ENCODE measurements at regions not wholly inside any gene's neighbourhood (a gene's known extent, or its start where the extent isn't known, plus 50 kb on each side); places are given as distances from the start of the nearest gene placed in this dataset.

DNA sequence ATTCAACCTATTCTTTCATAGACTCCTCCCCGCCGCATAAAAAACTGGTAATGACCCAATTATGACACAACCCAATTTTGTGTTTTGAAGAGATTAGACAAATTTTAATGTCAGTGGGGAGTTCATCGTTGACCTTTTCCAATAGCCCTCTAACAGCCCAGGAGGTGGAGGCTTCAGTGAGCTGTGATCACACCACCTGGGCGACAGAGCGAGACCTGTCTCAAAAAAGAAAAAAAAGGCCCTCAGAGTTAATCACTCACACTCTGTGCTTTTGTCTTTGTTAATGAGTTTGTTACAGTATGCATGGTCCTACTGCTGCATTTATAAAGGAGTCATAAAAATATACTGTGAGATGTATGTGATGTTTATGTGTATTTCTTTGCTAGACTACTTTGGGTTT is 510.6 kb downstream of the CPS1 start:
- DNase-seq (ENCODE audit: low read depth, low spot score) = no peak

DNA sequence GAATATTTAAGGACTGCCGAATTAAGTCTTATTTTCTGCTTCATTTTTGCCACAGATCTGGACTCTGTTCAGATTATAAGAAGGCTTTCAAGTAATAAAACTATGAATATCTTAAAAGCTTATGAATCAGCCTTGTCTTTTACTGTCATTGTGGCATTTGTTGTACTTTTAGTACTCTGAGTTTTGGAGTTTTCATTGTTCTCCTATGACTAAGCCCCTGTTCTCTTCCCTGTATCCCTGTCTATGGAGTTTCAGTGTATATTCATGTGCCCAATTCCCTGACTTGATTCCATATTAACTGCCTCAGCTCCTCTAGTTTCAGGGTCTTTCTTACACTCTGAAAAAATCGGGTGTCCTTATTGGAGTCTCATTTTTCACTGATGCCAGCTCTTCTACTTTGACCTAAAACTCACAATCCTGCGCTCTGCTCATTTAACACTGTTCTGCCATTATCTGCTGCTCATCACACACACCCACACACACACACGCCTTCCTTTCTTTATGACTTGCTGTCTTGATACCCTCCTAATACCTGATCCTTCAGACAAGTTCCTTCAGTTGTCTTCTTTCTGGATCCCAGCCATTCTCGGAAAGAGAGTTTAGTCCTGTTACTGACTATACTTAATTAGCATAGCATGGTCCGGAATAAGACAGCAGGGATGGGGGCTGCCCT is 511.8 kb downstream of the CPS1 start:
- DNase-seq (ENCODE audit: low read depth, low spot score) = no peak

- DNase-seq (ENCODE audit: low read depth, low spot score) = no peak
Observed at GRCh38 chr2:211070547-211070946, 514.1 kb downstream of the CPS1 start.

DNA sequence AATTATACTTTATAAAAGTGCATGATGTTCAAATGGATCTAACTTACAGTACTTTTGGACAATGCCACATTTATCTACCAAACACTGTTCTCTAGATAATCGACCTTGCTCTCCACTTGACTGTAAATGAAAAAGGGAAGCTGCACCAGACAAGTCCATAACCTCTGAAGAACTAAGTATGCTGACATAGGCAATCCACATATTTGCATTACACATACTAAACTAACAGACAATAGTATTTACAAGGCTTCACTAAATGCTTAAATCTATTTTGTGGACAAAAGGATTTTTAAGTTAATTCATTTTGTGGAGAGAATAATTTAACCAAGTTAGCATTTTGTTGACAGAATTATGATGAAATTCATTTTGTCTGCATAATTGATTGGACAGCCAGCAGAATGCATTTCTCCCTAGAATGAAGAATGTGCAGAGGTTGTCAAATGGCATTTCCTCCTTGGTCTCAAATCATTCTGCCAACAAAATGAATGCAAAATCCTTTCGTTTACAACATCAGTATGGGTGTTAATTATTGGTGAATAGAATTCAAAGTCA is 520.9 kb downstream of the CPS1 start:
- no peak for DNase-seq (ENCODE audit: low read depth, low spot score)

GRCh38 chr2:211084352-211084751 is 528.0 kb downstream of the CPS1 start:
- no peak for DNase-seq (ENCODE audit: low read depth, low spot score)

DNA sequence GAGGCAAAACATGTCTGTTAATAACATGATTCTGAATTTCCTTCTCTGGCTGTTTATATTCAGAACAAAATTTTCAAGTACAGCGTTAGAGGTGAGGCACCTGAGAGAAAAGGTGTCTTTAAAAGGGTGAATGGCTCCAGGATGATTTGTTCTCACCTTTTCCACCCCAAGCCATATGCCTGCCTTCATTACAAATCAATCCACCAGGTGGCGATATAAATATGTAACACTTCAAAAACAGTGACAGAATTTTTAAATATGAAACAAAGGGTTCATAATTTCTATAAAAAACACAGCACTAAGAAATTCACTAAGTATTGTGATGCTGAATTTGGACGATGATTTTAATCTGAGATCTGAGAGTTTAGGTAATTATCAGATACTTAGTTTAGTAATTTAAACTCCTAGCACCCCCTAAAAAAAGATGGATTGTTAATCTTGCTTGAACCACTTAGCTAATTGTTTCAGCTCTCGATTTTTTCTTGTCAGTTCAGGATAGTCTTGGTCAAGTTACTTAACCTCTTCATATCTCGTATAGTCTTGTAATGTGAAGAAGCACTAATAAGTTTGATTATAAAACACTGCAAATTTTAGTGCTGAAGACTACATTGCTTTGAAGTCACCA is 528.8 kb downstream of the CPS1 start:
- peak; percentile 53 for DNase-seq (ENCODE audit: low read depth, low spot score)

GRCh38 chr2:211086049-211086448 is 529.6 kb downstream of the CPS1 start:
- DNase-seq (ENCODE audit: low read depth, low spot score) = no peak

DNA sequence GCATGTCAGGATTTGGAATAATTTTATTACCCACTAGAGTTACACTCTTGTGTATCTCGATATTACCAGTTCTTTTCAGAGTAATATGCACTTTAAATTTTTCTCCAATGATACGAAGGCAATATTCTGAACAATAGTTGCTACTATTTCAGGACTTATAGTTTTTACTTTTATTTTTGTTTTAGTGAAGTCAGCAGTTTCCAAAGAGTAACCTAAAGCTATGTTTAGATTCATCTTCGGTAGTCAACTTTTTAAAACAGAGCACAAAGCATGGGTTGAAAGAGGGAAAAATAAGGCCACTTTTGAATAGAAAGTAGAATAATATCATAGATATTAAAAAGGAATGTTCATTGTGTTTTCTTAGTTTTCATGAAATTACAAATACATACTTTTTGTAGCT is 532.7 kb downstream of the CPS1 start:
- DNase-seq (ENCODE audit: low read depth, low spot score) = no peak

- no peak for DNase-seq (ENCODE audit: low read depth, low spot score)
Observed at GRCh38 chr2:211093743-211094303, 537.4 kb downstream of the CPS1 start.

- DNase-seq (ENCODE audit: low read depth, low spot score) = no peak
Observed at GRCh38 chr2:211103989-211104388, 547.6 kb downstream of the CPS1 start.

DNA sequence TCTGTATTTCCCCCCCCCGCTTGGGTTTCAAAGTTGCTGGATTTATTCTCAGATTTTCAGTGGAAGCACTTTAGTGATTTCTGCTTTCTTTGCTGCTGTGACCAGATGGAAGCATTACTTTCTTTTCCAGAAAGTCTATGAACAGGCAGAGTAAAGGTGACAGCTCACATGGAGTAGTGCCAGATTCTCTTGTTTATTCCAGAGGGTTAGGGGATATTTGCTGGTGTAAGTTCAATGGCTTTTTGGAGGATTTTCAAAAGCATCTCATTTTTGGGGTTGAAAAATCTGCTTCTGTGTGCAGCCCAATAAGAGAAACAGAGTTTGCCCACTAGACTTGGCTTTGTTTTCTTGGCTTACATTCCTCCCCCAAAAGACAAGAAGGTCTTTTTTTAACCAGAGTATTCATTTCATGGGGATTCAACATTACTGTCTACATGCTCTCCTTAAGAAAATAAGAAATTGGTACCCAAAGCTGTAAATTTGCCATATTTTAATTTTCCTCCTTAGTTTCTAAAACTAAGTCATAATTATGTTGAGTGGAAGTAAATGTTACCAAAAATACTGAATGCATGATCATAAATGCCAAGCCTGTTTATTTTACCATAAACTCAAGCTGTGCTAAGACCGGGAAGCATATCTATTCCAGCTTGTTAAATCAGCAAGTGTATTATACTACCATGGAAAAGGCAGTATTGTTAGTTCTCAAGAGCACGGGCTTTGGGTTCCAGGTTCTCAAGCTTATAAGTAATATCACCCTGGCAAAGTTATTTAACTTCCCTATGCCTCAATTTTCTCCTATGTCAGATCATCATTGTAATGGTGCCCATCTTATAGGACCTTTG is 557.2 kb downstream of the CPS1 start:
- peak; percentile 9 for DNase-seq (ENCODE audit: low read depth, low spot score)

GRCh38 chr2:211114826-211115455 is 558.5 kb downstream of the CPS1 start:
- peak; percentile 47 for DNase-seq (ENCODE audit: low read depth, low spot score)

DNA sequence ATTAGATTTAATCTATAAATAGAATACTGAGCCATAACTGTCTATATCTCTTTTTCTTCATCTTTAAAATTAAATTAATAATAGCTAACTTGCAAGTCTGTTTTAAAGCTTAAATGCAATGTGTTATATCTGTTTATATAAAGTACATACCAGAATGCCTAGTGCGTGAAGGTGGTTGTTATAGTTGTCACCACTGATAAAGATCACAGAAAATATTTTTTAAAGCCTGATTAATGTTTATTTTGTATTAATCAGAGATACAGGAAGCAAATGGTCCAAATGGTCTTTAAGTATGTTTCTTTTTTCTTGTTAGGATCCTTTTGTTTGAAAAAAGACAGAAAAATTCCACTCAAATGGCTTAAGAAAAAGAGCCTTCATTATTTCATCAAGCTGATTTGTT is 560.6 kb downstream of the CPS1 start:
- no peak for DNase-seq (ENCODE audit: low read depth, low spot score)

DNA sequence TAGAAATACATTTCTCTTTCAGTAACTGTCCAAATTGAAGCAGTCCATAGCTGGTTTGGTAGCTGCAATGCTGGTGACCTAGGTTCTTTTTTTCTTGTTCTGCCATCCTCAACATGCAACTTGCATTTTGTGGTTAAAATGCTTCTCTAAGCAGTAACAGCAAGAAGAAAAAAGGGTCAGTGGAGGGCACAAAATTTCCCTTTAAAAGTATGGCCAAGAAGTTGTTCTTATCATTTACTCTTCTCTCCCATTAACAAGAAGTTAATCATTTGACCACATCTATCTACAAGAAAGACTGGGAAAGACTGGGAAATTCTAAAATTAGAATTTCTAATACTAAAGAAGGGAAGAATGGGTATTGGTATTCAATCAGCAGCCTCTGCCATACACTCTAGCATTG is 569.9 kb downstream of the CPS1 start:
- no peak for DNase-seq (ENCODE audit: low read depth, low spot score)

GRCh38 chr2:211127501-211127900 is 571.1 kb downstream of the CPS1 start:
- DNase-seq (ENCODE audit: low read depth, low spot score) = no peak

DNA sequence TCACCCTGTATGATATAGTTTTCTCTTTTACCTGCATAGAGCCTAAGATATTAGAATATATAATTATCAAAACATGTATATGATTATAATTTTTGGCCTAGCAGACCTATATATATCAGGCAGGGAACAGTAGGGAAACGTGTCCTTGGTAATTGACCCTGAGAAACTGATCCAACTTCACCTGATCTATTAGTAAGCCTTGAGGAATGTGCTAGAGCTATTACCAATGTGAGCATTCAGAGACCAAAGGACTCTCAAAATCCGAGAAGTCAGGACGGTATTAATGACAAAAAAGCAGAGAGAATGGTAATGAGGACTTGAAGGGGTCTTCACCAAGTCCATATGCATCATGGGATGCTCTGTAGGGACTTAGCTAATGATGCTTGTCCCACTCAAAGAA is 571.9 kb downstream of the CPS1 start:
- no peak for DNase-seq (ENCODE audit: low read depth, low spot score)

GRCh38 chr2:211129798-211130197 is 573.4 kb downstream of the CPS1 start:
- no peak for DNase-seq (ENCODE audit: low read depth, low spot score)

- DNase-seq (ENCODE audit: low read depth, low spot score) = peak; percentile 59
Observed at GRCh38 chr2:211132046-211132445, 575.6 kb downstream of the CPS1 start.

DNA sequence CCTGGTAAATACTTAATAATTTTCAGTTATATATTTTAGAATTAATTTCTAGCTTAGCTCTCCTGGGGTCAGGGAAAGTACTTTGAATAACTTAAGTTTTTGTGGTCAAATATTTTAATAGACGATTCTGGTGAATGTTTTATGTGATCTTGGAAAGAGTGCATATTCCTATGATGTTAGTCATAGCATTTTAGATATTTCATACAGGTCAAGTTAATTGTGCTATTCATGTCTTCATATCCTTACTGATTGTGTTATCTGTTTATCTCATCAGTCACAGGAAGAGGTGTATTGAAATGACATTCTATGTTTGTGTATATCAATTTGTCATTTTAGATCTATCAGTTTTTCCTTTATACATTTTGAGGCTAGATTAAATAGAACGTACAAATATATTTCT is 576.2 kb downstream of the CPS1 start:
- peak; percentile 47 for DNase-seq (ENCODE audit: low read depth, low spot score)

GRCh38 chr2:211133766-211134165 is 577.4 kb downstream of the CPS1 start:
- peak; percentile 41 for DNase-seq (ENCODE audit: low read depth, low spot score)

DNA sequence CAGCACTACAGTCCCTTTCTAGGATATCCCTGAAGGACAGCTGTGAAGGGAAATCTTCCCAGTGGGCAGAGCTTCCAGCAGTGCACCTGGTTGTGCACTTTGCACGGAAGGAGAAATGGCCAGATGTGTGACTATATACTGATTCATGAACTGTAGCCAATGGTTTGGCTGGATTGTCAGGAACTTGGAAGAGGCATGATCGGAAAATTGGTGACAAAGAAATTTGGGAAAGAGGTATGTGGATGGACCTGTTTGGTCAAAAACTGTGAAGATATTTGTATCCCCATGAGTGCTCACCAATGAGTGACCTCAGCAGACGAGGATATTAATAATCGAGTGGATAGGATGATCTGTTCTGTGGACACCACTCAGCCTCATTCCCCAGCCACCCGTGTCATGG is 582.2 kb downstream of the CPS1 start:
- no peak for DNase-seq (ENCODE audit: low read depth, low spot score)

- no peak for DNase-seq (ENCODE audit: low read depth, low spot score)
Observed at GRCh38 chr2:211141646-211142045, 585.2 kb downstream of the CPS1 start.

Measured in astrocyte of the hippocampus (primary cell).